Right lobe of liver (tissue), 6 donors: ENCODE measurements at regions not wholly inside any gene's neighbourhood (a gene's known extent, or its start where the extent isn't known, plus 50 kb on each side); places are given as distances from the start of the nearest gene placed in this dataset.

Experiments used
- ATAC-seq, 4 donors: fragments of 200-7000 bp; cut with Tn5 transposase; one replicate each; pipeline ENCODE4 v1.9.1; 2020; ENCODE audit warnings: mild to moderate bottlenecking in 4 of 4, moderate library complexity in 4 of 4
- DNase-seq, 3 donors: peaks; one replicate each; pipeline ENCODE4 v3.0.0-alpha.2; 2020
- H3K27ac ChIP-seq, 3 donors: fragments of 200-600 bp; one replicate each; pipeline ENCODE4 v1.8.0; 2022
- H3K27me3 ChIP-seq, 2 donors: fragments of 200-600 bp; one replicate each; pipeline ENCODE4 v1.8.0; 2022
- H3K36me3 ChIP-seq, 4 donors: fragments of 200-600 bp; sonication (generic) in 1 of 4; one replicate each; pipeline versions ENCODE4 v1.5.1 to v1.8.0; 2017 to 2022; ENCODE audit warnings: control low read depth in 1 of 4
- H3K4me1 ChIP-seq, 4 donors: fragments of 200-600 bp; sonication (generic) in 1 of 4; one replicate each; pipeline versions ENCODE4 v1.5.1 to v1.8.0; 2017 to 2022; ENCODE audit warnings: control low read depth in 1 of 4
- H3K4me3 ChIP-seq, 3 donors: fragments of 200-600 bp; one replicate each; pipeline ENCODE4 v1.8.0; 2022
- H3K9me3 ChIP-seq, 4 donors: fragments of 200-600 bp; sonication (generic) in 1 of 4; one replicate each; pipeline versions ENCODE4 v1.5.1 to v1.8.0; 2017 to 2022; ENCODE audit warnings: control low read depth in 1 of 4
- CTCF ChIP-seq, 4 donors: fragments of 200-600 bp in 3 of 4; fragments of 450-650 bp in 1 of 4; IDR thresholded peaks; one replicate each; pipeline versions ENCODE4 v1.5.1 to v1.8.0; 2016 to 2022; ENCODE audit warnings: antibody characterized with exemption in 4 of 4, mild to moderate bottlenecking in 2 of 4
- POLR2A ChIP-seq: fragments of 450-650 bp; IDR thresholded peaks from one replicate; pipeline ENCODE4 v1.6.1; 2017; ENCODE audit warnings: antibody characterized with exemption, mild to moderate bottlenecking
- WGBS: methylation state at CpG from one replicate; pipeline ENCODE4 v1.1.6; 2018; ENCODE audit warnings: low coverage, low lambda C conversion rate; ENCODE audit not compliant: insufficient coverage; ENCODE audit errors: missing lambda C conversion rate; 5-methylcytosine and 5-hydroxymethylcytosine counted together
- intact Hi-C, 2 donors: fragments of 100-400 bp; cut with DNase I; formaldehyde crosslinking; loops; one replicate each; pipeline versions ENCODE4 v1.11.2 to v1.14.1; 2022
- donor health status: DM: no; HTN: yes; CAD: no.
- donor health status: DM: no; HTN: no; CAD: no.
- donor health status: DM: no; HTN: no; CAD: no.
- donor health status: DM: no; HTN: yes; CAD: no.
- donor health status: DM: no; HTN: yes; CAD: no.

GRCh38 chr14:27078191-27078590 lies 480.4 kb upstream of the NOVA1 start:
- no peak overlapping the region for H3K4me3 ChIP-seq
- WGBS, result 46% methylated on average over 4 of the region's 4 CpGs
- no peak for DNase-seq
- no peak for ATAC-seq
- TF ChIP-seq POLR2A (no peak), CTCF (IDR thresholded peaks at IDR 0.05) (no peak)
- H3K27me3 ChIP-seq, result no peaks in the 10 kb centered on the region
- no peaks in the 10 kb centered on the region for H3K4me1 ChIP-seq
- no peak overlapping the region for H3K27ac ChIP-seq
- H3K9me3 ChIP-seq, result no peaks in the 10 kb centered on the region
- intact Hi-C loops, result no loop called here
- H3K36me3 ChIP-seq, result no peaks in the 10 kb centered on the region

GRCh38 chr14:27079716-27080115 lies 481.9 kb upstream of the NOVA1 start:
- no peak for DNase-seq

DNA sequence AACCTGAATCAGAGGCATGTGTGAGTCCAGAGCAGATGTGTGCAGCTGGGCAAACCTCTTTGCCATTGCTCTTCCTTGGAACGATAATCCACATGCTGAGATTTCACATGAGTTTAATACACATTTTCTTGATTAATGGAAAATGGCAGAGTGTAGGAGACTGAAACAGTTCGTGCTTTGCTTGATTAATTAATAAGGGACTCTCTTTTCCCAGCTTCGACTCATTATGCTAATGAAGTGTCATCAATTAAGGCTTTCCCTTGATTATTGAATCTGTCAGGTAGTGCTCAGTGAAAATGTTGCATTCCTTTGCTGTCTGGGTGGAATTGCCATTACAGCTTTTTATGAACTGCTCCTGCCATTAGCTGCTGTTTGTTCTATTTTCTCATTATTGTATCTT lies 487.7 kb upstream of the NOVA1 start:
- intact Hi-C loops, result no loop called here
- TF ChIP-seq CTCF (IDR thresholded peaks at IDR 0.05) (no peak), POLR2A (no peak)

More at GRCh38 chr14:27079716-27080115, 481.9 kb upstream of the NOVA1 start:
- no peak overlapping the region for H3K4me3 ChIP-seq
- no peak overlapping the region for H3K27ac ChIP-seq
- intact Hi-C loops, result no loop called here
- no peaks in the 10 kb centered on the region for H3K4me1 ChIP-seq
- TF ChIP-seq POLR2A, result no peak
- no peak for TF ChIP-seq CTCF (IDR thresholded peaks at IDR 0.05)
- no peaks in the 10 kb centered on the region for H3K27me3 ChIP-seq
- H3K36me3 ChIP-seq, result no peaks in the 10 kb centered on the region
- ATAC-seq, result no peak
- 47% methylated on average over 1 of the region's 1 CpG for WGBS
- H3K9me3 ChIP-seq, result no peaks in the 10 kb centered on the region

GRCh38 chr14:27090716-27091115 lies 492.9 kb upstream of the NOVA1 start:
- no peaks in the 10 kb centered on the region for H3K4me1 ChIP-seq
- DNase-seq (no peak), ATAC-seq (no peak)
- no peak overlapping the region for H3K4me3 ChIP-seq
- intact Hi-C loops, result no loop called here
- 44% methylated on average over 3 of the region's 3 CpGs for WGBS
- TF ChIP-seq CTCF (IDR thresholded peaks at IDR 0.05) (no peak), POLR2A (no peak)
- no peak overlapping the region for H3K27ac ChIP-seq
- H3K27me3 ChIP-seq, result no peaks in the 10 kb centered on the region
- no peaks in the 10 kb centered on the region for H3K9me3 ChIP-seq
- H3K36me3 ChIP-seq, result no peaks in the 10 kb centered on the region

More for the DNA sequence above, 487.7 kb upstream of the NOVA1 start:
- ATAC-seq (no peak), DNase-seq (no peak)
- H3K4me1 ChIP-seq, result no peaks in the 10 kb centered on the region
- no peaks in the 10 kb centered on the region for H3K27me3 ChIP-seq
- H3K9me3 ChIP-seq, result no peaks in the 10 kb centered on the region
- no peak overlapping the region for H3K27ac ChIP-seq
- no peak overlapping the region for H3K4me3 ChIP-seq
- WGBS, result 53% methylated on average over 3 of the region's 3 CpGs
- no peaks in the 10 kb centered on the region for H3K36me3 ChIP-seq

- intact Hi-C loops, result no loop called here
- Histone ChIP-seq H3K27me3 (no peaks in the 10 kb centered on the region), H3K36me3 (no peaks in the 10 kb centered on the region), H3K4me3 (no peak overlapping the region), H3K27ac (no peak overlapping the region), H3K4me1 (no peaks in the 10 kb centered on the region), H3K9me3 (no peaks in the 10 kb centered on the region)
- 33% methylated on average over 5 of the region's 5 CpGs for WGBS
- ATAC-seq (no peak), DNase-seq (no peak)
- TF ChIP-seq POLR2A (no peak), CTCF (IDR thresholded peaks at IDR 0.05) (no peak)
These were observed 494.1 kb upstream of the NOVA1 start for GRCh38 chr14:27091973-27092372.
